ENCODE measurements at regions not wholly inside any gene's neighbourhood (a gene's known extent, or its start where the extent isn't known, plus 50 kb on each side); places are given as distances from the start of the nearest gene placed in this dataset.

- TF ChIP-seq CTCF (conservative IDR thresholded peaks at IDR 0.05) = peak; percentile 55
- H3K36me3 Mint-ChIP-seq = no peaks in the 10 kb centered on the region
These were observed 116.6 kb upstream of the HIVEP3 start for GRCh38 chr1:42035205-42035829.

GRCh38 chr1:42034426-42034825 lies 115.7 kb upstream of the HIVEP3 start:
- no peak for DNase-seq (ENCODE audit: extremely low spot score, unreplicated experiment)
- H3K36me3 Mint-ChIP-seq = no peaks in the 10 kb centered on the region
- peak overlapping the region; percentile 59 for H3K27ac Mint-ChIP-seq
- TF ChIP-seq CTCF (conservative IDR thresholded peaks at IDR 0.05) = no peak
- H3K4me3 Mint-ChIP-seq = peak overlapping the region; percentile 93
- peaks cover 4% of the 10 kb centered on the region for H3K4me1 Mint-ChIP-seq (ENCODE audit: unreplicated experiment)
- no peaks in the 10 kb centered on the region for H3K9me3 Mint-ChIP-seq
- peaks cover 38% of the 10 kb centered on the region for H3K27me3 Mint-ChIP-seq

More at GRCh38 chr1:42035205-42035829, 116.6 kb upstream of the HIVEP3 start:
- no peak for DNase-seq (ENCODE audit: extremely low spot score, unreplicated experiment)
- Mint-ChIP-seq H3K27ac (peak overlapping the region; percentile 59), H3K27me3 (peaks cover 38% of the 10 kb centered on the region), H3K4me3 (peak overlapping the region; percentile 93), H3K9me3 (no peaks in the 10 kb centered on the region), H3K4me1 (ENCODE audit: unreplicated experiment) (peaks cover 4% of the 10 kb centered on the region)

- H3K4me3 Mint-ChIP-seq = peak overlapping the region; percentile 48
- H3K27ac Mint-ChIP-seq = no peak overlapping the region
- H3K36me3 Mint-ChIP-seq = no peaks in the 10 kb centered on the region
- no peak for TF ChIP-seq CTCF (conservative IDR thresholded peaks at IDR 0.05)
- H3K27me3 Mint-ChIP-seq = peaks cover 38% of the 10 kb centered on the region
- no peak for DNase-seq (ENCODE audit: extremely low spot score, unreplicated experiment)
- H3K9me3 Mint-ChIP-seq = no peaks in the 10 kb centered on the region
- peaks cover 4% of the 10 kb centered on the region for H3K4me1 Mint-ChIP-seq (ENCODE audit: unreplicated experiment)
These were observed 114.9 kb upstream of the HIVEP3 start for GRCh38 chr1:42033629-42034028.

- peaks cover 18% of the 10 kb centered on the region for H3K27me3 Mint-ChIP-seq
- no peaks in the 10 kb centered on the region for H3K4me1 Mint-ChIP-seq (ENCODE audit: unreplicated experiment)
- H3K27ac Mint-ChIP-seq = no peak overlapping the region
- no peaks in the 10 kb centered on the region for H3K9me3 Mint-ChIP-seq
- no peak overlapping the region for H3K4me3 Mint-ChIP-seq
- no peak for DNase-seq (ENCODE audit: extremely low spot score, unreplicated experiment)
- no peak for TF ChIP-seq CTCF (conservative IDR thresholded peaks at IDR 0.05)
- no peaks in the 10 kb centered on the region for H3K36me3 Mint-ChIP-seq
These were observed 99.0 kb upstream of the HIVEP3 start for GRCh38 chr1:42017730-42018129.

- Mint-ChIP-seq H3K27ac (no peak overlapping the region), H3K4me3 (no peak overlapping the region)
These were observed 98.5 kb upstream of the HIVEP3 start for GRCh38 chr1:42017259-42017658.

More at GRCh38 chr1:42017259-42017658, 98.5 kb upstream of the HIVEP3 start:
- H3K9me3 Mint-ChIP-seq = no peaks in the 10 kb centered on the region
- DNase-seq (ENCODE audit: extremely low spot score, unreplicated experiment) = no peak
- no peak for TF ChIP-seq CTCF (conservative IDR thresholded peaks at IDR 0.05)
- no peaks in the 10 kb centered on the region for H3K4me1 Mint-ChIP-seq (ENCODE audit: unreplicated experiment)
- no peaks in the 10 kb centered on the region for H3K36me3 Mint-ChIP-seq
- H3K27me3 Mint-ChIP-seq = peaks cover 14% of the 10 kb centered on the region
